PFSK-1 (cell line): ENCODE measurements at regions not wholly inside any gene's neighbourhood (a gene's known extent, or its start where the extent isn't known, plus 50 kb on each side); places are given as distances from the start of the nearest gene placed in this dataset.

Source experiments
- FOXP2 ChIP-seq: optimal IDR thresholded peaks from 2 replicates; pipeline ENCODE3; 2011; ENCODE audit warnings: borderline replicate concordance, control low read depth, inconsistent platforms; ENCODE audit not compliant: insufficient read depth; ENCODE audit errors: extremely low read length, extremely low read depth
- POLR2AphosphoS5 ChIP-seq: IDR thresholded peaks from 2 replicates; pipeline ENCODE4 v1.6.1; 2012; ENCODE audit warnings: low read depth, mild to moderate bottlenecking, control low read depth, low read length, moderate library complexity
- SIN3A ChIP-seq: IDR thresholded peaks from 2 replicates; pipeline ENCODE4 v1.6.1; 2012; ENCODE audit warnings: mild to moderate bottlenecking, low read length, moderate library complexity, borderline replicate concordance; ENCODE audit not compliant: insufficient read depth
- TAF1 ChIP-seq: IDR thresholded peaks from 2 replicates; pipeline ENCODE4 v1.6.1; 2012; ENCODE audit warnings: low read length, control low read depth, borderline replicate concordance; ENCODE audit not compliant: insufficient read depth
- TF ChIP-seq, protein P1 (sequence below), 2 experiments: IDR thresholded peaks; 2 replicates each; pipeline versions ENCODE4 v1.6.1 to v1.8.0; 2011 to 2012; ENCODE audit warnings: low read depth in 2 of 2, low read length in 2 of 2, control low read depth in 1 of 2, inconsistent platforms in 1 of 2, mild to moderate bottlenecking in 1 of 2, moderate library complexity in 1 of 2; ENCODE audit not compliant: insufficient read depth in 1 of 2

DNA sequence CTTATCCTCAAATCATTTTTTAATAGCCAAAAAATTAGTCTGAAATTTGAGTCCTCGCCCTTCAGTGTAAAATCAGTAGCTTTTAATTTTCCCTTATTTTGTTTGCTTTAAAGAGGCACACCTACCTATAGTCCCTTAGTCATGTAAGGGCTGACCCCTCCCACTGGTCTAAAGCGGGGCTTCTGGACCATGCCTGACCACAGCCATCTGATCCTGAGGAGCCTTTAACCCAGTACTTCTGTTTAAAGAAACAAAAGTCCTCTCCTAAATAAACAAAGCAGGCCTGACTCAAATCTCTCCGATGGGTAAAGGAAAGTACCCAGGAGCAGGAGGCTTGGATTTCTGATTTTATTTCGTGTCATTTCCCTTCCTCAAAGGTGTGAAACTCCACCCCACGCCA, 92.0 kb upstream of the CCL2 start:
- no peak for TF ChIP-seq POLR2AphosphoS5
- no peak for TF ChIP-seq SIN3A
- no peak for TF ChIP-seq TAF1
- no peak for TF ChIP-seq FOXP2
- TF ChIP-seq, protein P1, sequence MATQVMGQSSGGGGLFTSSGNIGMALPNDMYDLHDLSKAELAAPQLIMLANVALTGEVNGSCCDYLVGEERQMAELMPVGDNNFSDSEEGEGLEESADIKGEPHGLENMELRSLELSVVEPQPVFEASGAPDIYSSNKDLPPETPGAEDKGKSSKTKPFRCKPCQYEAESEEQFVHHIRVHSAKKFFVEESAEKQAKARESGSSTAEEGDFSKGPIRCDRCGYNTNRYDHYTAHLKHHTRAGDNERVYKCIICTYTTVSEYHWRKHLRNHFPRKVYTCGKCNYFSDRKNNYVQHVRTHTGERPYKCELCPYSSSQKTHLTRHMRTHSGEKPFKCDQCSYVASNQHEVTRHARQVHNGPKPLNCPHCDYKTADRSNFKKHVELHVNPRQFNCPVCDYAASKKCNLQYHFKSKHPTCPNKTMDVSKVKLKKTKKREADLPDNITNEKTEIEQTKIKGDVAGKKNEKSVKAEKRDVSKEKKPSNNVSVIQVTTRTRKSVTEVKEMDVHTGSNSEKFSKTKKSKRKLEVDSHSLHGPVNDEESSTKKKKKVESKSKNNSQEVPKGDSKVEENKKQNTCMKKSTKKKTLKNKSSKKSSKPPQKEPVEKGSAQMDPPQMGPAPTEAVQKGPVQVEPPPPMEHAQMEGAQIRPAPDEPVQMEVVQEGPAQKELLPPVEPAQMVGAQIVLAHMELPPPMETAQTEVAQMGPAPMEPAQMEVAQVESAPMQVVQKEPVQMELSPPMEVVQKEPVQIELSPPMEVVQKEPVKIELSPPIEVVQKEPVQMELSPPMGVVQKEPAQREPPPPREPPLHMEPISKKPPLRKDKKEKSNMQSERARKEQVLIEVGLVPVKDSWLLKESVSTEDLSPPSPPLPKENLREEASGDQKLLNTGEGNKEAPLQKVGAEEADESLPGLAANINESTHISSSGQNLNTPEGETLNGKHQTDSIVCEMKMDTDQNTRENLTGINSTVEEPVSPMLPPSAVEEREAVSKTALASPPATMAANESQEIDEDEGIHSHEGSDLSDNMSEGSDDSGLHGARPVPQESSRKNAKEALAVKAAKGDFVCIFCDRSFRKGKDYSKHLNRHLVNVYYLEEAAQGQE (IDR thresholded peaks at IDR 0.05; ENCODE audit: insufficient read depth in 1 of 2, low read depth in 2 of 2, low read length in 2 of 2): no peak

DNA sequence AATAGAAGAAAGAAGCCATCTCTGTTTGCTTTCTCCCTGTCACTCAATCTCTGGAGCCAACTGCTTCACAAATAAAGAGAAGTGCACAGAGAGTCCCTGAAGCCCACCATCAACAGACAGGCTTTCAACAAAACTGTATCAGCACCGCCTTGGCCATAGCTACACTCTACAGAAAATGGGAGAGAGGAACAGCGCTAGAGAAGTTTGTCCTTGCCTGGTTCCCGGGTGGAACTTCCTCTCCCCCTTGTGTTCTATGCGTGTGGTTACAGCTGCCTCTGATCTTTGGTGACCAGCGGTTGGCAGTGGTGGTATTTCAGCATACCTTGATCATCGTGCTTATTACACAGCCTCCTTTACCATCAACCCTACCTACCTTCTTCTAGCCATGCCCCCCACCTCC, 91.4 kb upstream of the CCL2 start:
- TF ChIP-seq SIN3A: no peak

DNA sequence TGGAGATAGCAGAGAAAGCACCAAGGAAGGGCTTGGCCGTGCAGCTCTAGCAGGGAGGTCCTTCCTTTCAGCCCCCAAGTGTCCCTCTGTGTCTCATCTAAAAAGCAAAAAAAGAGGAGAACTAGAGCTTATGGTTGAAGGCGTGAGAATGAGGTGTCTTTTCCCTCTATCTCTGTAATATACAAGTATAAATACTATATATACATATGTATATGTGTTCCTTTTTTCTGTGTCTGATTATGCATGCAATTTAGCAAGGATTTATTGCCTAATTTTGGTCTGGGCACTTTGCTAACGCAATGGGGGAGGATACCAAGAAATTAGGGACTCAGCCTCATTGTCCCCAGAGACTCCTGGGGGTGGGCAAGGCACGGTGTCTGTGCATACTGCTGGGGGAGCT, 90.2 kb upstream of the CCL2 start:
- TF ChIP-seq POLR2AphosphoS5: no peak
- TF ChIP-seq, protein P1 (IDR thresholded peaks at IDR 0.05; ENCODE audit: insufficient read depth in 1 of 2, low read depth in 2 of 2, low read length in 2 of 2): no peak
- TF ChIP-seq FOXP2: no peak

DNA sequence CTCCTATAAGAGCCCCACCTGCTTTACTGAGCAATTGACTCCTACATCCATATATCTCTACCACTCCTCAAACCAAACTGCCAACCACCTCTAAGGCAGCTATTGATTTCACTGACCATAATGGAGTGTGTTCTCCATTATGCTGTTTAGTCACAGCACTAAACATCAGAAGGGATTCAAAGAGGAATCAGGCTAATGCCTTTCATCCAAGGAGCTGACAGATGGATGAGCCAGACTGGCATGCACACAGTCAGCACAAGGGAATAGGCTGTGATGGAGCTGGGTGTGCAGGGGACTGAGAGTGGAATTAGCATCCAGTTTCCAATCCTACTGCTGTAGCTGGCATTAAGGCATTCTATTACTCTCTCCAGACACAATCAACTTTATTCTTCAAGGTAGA, 88.7 kb upstream of the CCL2 start:
- no peak for TF ChIP-seq SIN3A
- no peak for TF ChIP-seq TAF1
- TF ChIP-seq POLR2AphosphoS5: no peak
- TF ChIP-seq FOXP2: no peak
- TF ChIP-seq, protein P1 (IDR thresholded peaks at IDR 0.05; ENCODE audit: insufficient read depth in 1 of 2, low read depth in 2 of 2, low read length in 2 of 2): no peak

DNA sequence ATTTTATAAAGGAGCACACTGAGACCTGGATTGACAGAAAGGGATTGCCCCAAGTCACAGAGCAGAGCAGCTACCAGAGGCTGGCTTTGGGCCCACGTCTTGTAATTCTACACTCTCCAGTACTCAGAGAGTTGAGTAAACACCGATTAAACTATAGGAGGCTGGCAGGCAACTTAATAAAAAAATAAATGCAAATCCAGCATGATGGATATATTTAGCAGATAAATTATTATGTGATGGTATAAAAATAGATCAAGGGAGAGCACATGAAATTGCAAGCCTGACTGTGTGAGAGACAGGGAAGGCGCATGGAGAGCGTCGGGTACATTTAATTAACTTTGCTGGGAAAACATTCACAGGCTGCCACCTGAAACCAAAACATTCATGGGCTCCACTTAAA, 87.7 kb upstream of the CCL2 start:
- TF ChIP-seq FOXP2 (no peak), POLR2AphosphoS5 (no peak), SIN3A (no peak), TAF1 (no peak)
- TF ChIP-seq, protein P1 (IDR thresholded peaks at IDR 0.05; ENCODE audit: insufficient read depth in 1 of 2, low read depth in 2 of 2, low read length in 2 of 2): no peak

DNA sequence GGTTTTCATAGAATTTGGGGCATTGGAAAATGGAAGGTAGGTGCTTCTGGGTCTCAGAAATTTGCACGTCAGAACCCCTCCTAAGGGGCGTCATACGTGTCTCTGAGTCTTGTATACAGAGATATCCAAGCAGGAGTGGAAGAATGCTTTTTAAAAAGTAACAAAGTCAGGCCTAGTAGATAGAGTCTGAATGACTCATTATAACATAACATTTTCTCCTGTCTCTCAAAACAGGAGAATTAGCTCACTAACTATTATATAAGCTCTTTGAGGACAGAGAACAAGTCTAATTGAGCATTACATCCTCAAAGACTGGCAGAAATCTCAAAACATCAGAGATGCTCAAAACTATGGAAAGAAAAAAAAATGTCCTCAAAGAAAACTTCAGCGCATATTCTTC, 86.1 kb upstream of the CCL2 start:
- no peak for TF ChIP-seq TAF1
- no peak for TF ChIP-seq POLR2AphosphoS5
- TF ChIP-seq SIN3A: no peak
- TF ChIP-seq, protein P1 (IDR thresholded peaks at IDR 0.05; ENCODE audit: insufficient read depth in 1 of 2, low read depth in 2 of 2, low read length in 2 of 2): no peak
